Prostate gland (tissue), 2 donors: ENCODE measurements at regions not wholly inside any gene's neighbourhood (a gene's known extent, or its start where the extent isn't known, plus 50 kb on each side); places are given as distances from the start of the nearest gene placed in this dataset.

Experiments used
- DNase-seq: peaks from one replicate; pipeline ENCODE4 v3.0.0-alpha.2; 2019; ENCODE audit warnings: low spot score
- H3K27ac ChIP-seq, 2 donors: fragments of 200-600 bp; sonication (generic); 2 replicates each; pipeline ENCODE4 v1.5.1; 2017 to 2019
- H3K27me3 ChIP-seq: fragments of 200-600 bp; sonication (generic); replicated peaks from 2 replicates; pipeline ENCODE4 v1.5.1; 2019; ENCODE audit not compliant: insufficient read depth
- H3K36me3 ChIP-seq, 2 donors: fragments of 200-600 bp; sonication (generic); 1 replicate in 1 of 2; 2 replicates in 1 of 2; pipeline versions ENCODE4 v1.5.1 to v1.8.1; 2017 to 2019
- H3K4me1 ChIP-seq: fragments of 200-600 bp; sonication (generic); replicated peaks from 2 replicates; pipeline ENCODE4 v1.5.1; 2019
- H3K4me3 ChIP-seq, 2 donors: fragments of 200-600 bp; sonication (generic); 2 replicates each; pipeline ENCODE4 v1.5.1; 2017 to 2019
- H3K9me3 ChIP-seq: fragments of 200-600 bp; sonication (generic); 2 replicates; pipeline ENCODE4 v1.5.1; 2017
- CTCF ChIP-seq, 4 experiments: fragments of 200-600 bp in 2 of 4; fragments of 450-650 bp in 2 of 4; sonication (generic) in 2 of 4; IDR thresholded peaks; 1 replicate in 3 of 4; 2 replicates in 1 of 4; pipeline ENCODE4 v1.5.1; 2016 to 2019; ENCODE audit warnings: antibody characterized with exemption in 4 of 4, mild to moderate bottlenecking in 2 of 4, moderate library complexity in 2 of 4
- POLR2A ChIP-seq: fragments of 450-650 bp; IDR thresholded peaks from one replicate; pipeline ENCODE4 v1.6.1; 2016; ENCODE audit warnings: antibody characterized with exemption, mild to moderate bottlenecking
- POLR2AphosphoS5 ChIP-seq: sonication (generic); formaldehyde crosslinking; IDR thresholded peaks from one replicate; pipeline ENCODE4 v1.6.1; 2017; ENCODE audit warnings: antibody characterized with exemption
- WGBS: methylation state at CpG from one replicate; pipeline ENCODE4 v1.1.5; 2018; 5-methylcytosine and 5-hydroxymethylcytosine counted together
- intact Hi-C: fragments of 100-400 bp; cut with DNase I; formaldehyde crosslinking; loops from one replicate; pipeline ENCODE4 v1.14.2; 2022

- WGBS = 83% methylated on average over 7 of the region's 7 CpGs
- no peak overlapping the region for H3K4me3 ChIP-seq
- TF ChIP-seq POLR2AphosphoS5 (no peak), POLR2A (no peak), CTCF (IDR thresholded peaks at IDR 0.05) (no peak)
- H3K4me1 ChIP-seq = no peaks in the 10 kb centered on the region
- intact Hi-C loops = no loop called here
- no peaks in the 10 kb centered on the region for H3K9me3 ChIP-seq
- no peaks in the 10 kb centered on the region for H3K36me3 ChIP-seq
- no peaks in the 10 kb centered on the region for H3K27me3 ChIP-seq
- H3K27ac ChIP-seq = no peak overlapping the region
- no peak for DNase-seq
Observed at GRCh38 chr13:104740641-104741222, 1674.5 kb upstream of the SLC10A2 start.

GRCh38 chr13:104737713-104738112 is 1671.5 kb upstream of the SLC10A2 start:
- TF ChIP-seq POLR2A = no peak
- DNase-seq = no peak
- intact Hi-C loops = no loop called here
- Histone ChIP-seq H3K36me3 (no peaks in the 10 kb centered on the region), H3K4me1 (no peaks in the 10 kb centered on the region), H3K4me3 (no peak overlapping the region), H3K27ac (no peak overlapping the region), H3K27me3 (no peaks in the 10 kb centered on the region), H3K9me3 (no peaks in the 10 kb centered on the region)
- 84% methylated on average over 6 of the region's 6 CpGs for WGBS

- TF ChIP-seq POLR2A (no peak), POLR2AphosphoS5 (no peak), CTCF (IDR thresholded peaks at IDR 0.05) (no peak)
- no peak overlapping the region for H3K4me3 ChIP-seq
- WGBS = 98% methylated on average over 1 of the region's 1 CpG
- no peaks in the 10 kb centered on the region for H3K27me3 ChIP-seq
- H3K4me1 ChIP-seq = no peaks in the 10 kb centered on the region
- no peak for DNase-seq
- H3K36me3 ChIP-seq = no peaks in the 10 kb centered on the region
- no peaks in the 10 kb centered on the region for H3K9me3 ChIP-seq
- H3K27ac ChIP-seq = no peak overlapping the region
- intact Hi-C loops = no loop called here
Observed at GRCh38 chr13:104733427-104733826, 1667.2 kb upstream of the SLC10A2 start.

GRCh38 chr13:104715111-104715510 is 1648.9 kb upstream of the SLC10A2 start:
- intact Hi-C loops = no loop called here
- Histone ChIP-seq H3K27me3 (no peaks in the 10 kb centered on the region), H3K9me3 (no peaks in the 10 kb centered on the region), H3K27ac (no peak overlapping the region), H3K36me3 (no peaks in the 10 kb centered on the region), H3K4me3 (no peak overlapping the region), H3K4me1 (no peaks in the 10 kb centered on the region)
- TF ChIP-seq POLR2AphosphoS5 (no peak), POLR2A (no peak), CTCF (IDR thresholded peaks at IDR 0.05) (no peak)
- DNase-seq = no peak

GRCh38 chr13:104705031-104705750 is 1639.0 kb upstream of the SLC10A2 start:
- no peak for DNase-seq
- no peaks in the 10 kb centered on the region for H3K4me1 ChIP-seq
- H3K4me3 ChIP-seq = no peak overlapping the region
- H3K36me3 ChIP-seq = no peaks in the 10 kb centered on the region
- intact Hi-C loops = no loop called here
- no peak for TF ChIP-seq POLR2A
- no peak for TF ChIP-seq POLR2AphosphoS5
- H3K27ac ChIP-seq = no peak overlapping the region
- WGBS = 92% methylated on average over 7 of the region's 7 CpGs
- H3K27me3 ChIP-seq = no peaks in the 10 kb centered on the region
- H3K9me3 ChIP-seq = no peaks in the 10 kb centered on the region

- no peaks in the 10 kb centered on the region for H3K9me3 ChIP-seq
- no peaks in the 10 kb centered on the region for H3K27me3 ChIP-seq
- no peak overlapping the region for H3K27ac ChIP-seq
- no peaks in the 10 kb centered on the region for H3K36me3 ChIP-seq
- 55% methylated on average over 3 of the region's 3 CpGs for WGBS
- no peak overlapping the region for H3K4me3 ChIP-seq
- DNase-seq = no peak
- TF ChIP-seq POLR2A (no peak), POLR2AphosphoS5 (no peak), CTCF (IDR thresholded peaks at IDR 0.05) (no peak)
- intact Hi-C loops = no loop called here
- H3K4me1 ChIP-seq = no peaks in the 10 kb centered on the region
Observed at GRCh38 chr13:104701591-104701990, 1635.4 kb upstream of the SLC10A2 start.
